GM21825 (cell line): ENCODE measurements at regions not wholly inside any gene's neighbourhood (a gene's known extent, or its start where the extent isn't known, plus 50 kb on each side); places are given as distances from the start of the nearest gene placed in this dataset.

Source experiments
- ATAC-seq: cut with Tn5 transposase; IDR thresholded peaks from one replicate; pipeline ENCODE4 v1.9.1; 2021; ENCODE audit warnings: mild to moderate bottlenecking, moderate library complexity; ENCODE audit not compliant: unreplicated experiment

DNA sequence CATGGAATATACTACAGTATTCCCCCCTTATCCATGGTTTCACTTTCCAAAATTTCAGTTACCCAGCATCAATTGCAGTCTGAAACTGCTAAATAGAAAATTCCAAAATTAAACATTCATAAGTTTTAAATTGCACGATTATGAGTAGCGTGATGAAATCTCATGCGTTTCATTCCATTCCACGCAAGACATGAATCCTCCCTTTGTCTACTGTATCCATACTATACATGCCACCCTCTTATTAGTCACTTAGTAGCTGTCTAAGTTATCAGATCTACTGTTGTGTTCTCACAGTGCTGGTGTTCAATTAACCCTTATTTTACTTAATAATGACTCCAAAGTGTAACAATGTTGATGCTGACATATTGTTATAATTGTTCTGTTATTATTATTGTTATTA lies 261.2 kb upstream of the NDST4 start:
- no peak for ATAC-seq

- no peak for ATAC-seq
Measured at GRCh38 chr4:115370490-115370889, 257.1 kb upstream of the NDST4 start.

DNA sequence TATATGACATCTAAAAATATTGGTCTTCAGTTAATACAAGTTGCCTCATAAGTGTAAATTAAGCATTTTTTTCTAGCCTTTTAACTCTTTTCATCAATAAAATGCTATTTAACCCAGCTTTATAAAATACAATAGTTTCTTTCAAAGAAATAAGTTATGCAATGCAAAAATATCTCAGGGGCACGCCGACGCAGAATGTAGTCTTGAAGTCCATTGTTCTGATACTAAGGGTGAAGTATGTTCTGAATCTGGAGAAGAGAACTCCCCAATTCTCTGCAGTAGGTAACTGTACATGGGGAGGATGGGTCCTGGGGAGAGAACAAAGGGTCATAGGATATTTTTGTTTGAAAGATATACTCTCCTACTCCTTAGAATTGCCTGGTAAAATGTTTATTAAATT lies 256.6 kb upstream of the NDST4 start:
- no peak for ATAC-seq

DNA sequence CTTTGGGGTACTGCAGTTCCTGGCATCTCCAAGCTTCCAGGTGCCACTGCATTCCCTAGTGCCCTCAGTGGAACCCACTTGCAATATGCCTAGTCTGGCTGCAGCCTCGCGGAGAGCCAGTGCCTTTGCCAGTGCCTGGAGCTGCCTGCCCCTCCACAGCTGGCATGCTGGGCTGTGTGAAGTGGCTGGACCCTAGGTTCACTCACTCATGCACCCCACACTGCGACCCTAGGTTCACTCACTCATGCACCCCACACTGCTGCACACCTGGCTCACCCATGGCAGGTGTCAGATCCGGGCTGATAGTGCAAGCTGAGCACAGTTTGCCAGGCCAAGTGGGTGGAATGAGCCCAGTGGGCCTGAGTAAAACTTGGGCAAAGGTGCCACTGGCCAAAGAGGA lies 253.0 kb upstream of the NDST4 start:
- ATAC-seq = no peak

GRCh38 chr4:115365185-115365584 lies 251.8 kb upstream of the NDST4 start:
- ATAC-seq = no peak

DNA sequence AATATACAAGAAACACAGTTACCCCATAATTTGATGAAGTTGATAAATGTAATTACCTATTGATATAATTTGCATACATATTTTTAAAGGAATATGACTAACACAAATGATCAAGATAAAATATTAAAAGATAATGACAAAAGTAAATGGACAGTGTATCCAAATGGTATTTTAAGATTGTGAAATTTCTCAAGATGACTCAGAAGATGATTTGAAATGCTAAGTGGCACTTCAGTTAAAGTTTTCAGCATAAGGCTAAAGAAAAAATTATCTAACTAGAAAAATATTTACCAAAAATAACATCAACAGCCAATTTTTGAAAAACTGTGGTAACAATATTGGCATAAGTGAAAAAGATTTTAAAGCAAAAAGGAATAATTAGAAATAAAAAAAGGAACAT lies 248.4 kb upstream of the NDST4 start:
- no peak for ATAC-seq

DNA sequence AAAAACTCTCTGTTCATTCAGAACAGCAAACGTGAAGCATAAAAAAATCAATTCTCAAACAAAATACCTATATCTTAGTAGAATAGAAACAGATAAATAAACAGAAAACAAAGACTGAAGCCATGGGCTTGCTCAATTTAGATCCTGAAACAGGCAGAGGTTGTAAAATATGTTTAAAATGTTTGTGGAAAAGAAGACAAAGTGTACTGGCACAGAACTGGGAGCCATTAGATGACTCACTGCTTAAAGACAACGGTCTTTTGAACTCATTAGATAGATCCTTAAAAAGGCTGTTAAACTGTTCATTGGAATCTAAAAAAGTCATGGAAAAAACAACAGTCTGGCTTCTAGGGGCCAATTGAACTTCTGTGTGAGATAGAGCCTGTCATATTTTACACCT lies 247.0 kb upstream of the NDST4 start:
- ATAC-seq = no peak

GRCh38 chr4:115357776-115358175 lies 244.4 kb upstream of the NDST4 start:
- no peak for ATAC-seq

DNA sequence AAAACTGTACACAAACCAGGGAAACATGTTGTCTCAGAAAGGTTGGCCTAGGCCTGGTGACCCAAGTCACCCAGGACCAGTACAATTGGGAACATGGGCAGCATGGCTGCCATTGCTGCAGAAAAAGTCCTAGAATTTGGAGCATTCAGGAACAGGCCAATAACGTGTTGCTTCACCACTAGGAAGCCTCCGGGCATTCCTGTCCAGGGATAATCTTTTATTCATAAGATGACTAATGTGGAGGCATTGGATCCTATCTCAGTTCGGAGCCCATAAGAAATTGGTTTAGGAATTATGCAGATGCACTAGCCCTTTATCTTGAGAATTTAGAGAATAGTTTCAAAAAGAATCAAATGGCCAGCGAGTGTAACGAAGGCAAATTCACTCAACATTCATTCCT lies 242.8 kb upstream of the NDST4 start:
- no peak for ATAC-seq

DNA sequence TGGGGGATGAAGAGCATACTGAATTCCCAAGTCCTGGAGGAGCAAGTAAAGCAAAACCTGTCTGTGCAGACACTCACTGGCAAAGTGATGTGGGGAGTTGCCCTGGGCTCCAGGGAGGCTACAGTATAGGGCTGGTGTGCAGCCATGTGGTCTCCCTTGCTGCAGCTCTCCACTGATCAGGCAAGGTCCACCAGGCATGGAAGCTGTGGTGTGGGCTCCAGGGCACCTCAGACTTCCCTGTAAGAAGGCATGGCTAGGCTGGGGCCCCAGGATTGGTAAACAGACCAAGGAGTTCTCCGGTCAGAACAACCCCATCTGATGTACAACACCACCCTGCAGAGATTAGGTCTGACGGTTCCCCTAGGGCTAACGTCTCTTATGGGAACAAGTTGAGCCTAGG lies 241.9 kb upstream of the NDST4 start:
- no peak for ATAC-seq

DNA sequence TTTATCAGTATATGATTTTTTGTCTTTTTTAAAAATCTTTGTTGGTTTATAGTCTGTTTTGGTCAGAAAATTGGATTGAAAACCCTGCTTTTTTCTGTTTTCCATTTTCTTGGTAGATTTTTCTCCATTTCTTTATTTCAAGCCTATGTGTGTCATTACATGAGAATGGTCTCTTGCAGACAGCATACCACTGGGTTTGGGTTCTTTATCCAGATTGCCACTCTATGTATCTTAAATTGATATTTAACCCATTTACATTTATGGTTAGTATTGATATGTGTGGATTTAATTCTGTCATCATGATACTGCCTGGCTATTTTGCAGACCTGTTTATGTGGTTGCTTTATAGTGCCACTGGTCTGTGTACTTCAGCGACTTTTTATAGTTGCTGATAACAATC lies 239.9 kb upstream of the NDST4 start:
- no peak for ATAC-seq

- no peak for ATAC-seq
Measured at GRCh38 chr4:115343171-115343570, 229.8 kb upstream of the NDST4 start.

DNA sequence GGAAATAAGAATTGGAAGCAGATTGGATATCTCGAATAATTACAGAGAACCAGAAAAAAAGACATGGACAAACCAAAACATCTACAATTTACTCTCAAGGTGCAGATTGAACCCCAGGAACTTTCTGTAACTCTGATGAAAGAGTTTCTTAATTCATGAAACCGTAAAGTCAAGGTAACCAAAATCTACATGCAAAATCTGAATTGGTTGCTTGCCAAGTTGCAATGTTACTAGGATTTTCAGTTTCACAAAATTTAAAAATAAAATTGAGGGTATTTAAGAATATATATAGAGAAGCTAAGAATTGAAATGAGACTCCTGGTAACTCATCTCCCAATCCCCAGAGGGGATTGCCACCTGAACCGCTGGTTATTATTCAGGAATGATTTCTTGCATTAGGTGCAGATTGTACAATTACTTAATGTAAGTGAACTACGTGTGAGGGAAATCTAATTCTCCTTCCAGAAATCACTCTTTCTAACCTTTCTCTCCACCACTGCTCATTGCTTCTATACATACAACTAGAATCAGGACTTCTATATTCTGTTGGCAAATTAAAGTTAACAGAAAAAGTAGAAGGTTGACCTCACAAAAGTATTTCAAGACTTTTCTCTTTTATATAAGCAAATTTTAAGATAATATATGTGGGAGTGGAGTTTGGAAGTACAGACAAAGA lies 221.5 kb upstream of the NDST4 start:
- ATAC-seq = no peak

DNA sequence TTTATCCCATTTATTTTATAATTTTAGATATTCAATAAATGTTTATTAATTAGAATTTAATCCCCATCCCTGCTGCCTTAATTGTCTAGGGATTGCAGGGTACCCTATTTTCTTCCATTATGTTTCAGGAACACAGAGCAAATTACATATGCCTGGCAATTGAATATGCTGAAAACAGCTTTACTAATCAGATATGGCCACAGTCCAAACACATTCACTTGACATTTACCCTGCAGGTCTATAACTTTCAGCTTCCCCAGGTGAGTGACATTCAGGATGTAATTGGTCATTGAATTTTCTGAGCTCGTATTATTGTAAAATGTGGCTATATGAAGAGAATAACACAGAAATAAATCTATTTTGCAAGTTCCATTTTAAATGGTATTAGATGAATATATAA lies 218.7 kb upstream of the NDST4 start:
- no peak for ATAC-seq

- ATAC-seq = no peak
Measured at GRCh38 chr4:115331241-115331640, 217.8 kb upstream of the NDST4 start.

GRCh38 chr4:115325836-115326235 lies 212.4 kb upstream of the NDST4 start:
- no peak for ATAC-seq

- no peak for ATAC-seq
Measured at GRCh38 chr4:115323106-115323707, 209.8 kb upstream of the NDST4 start.

DNA sequence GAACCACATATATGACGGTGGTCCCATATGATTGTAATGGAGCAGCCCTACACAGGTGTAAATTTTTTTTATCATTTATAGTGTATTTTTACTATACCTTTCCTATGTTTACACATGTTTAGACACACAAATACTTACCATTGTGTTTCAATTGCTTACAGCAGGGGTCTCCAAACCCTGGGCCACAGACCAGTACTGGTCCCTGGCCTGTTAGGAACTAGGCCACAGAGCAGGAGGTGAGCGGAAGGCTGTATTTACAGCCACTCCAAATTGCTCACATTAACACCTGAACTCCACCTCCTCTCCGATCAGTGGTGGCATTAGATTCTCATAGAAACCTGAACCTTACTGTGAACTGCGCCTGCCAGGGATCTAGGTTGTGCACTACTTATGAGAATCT lies 201.8 kb upstream of the NDST4 start:
- no peak for ATAC-seq

DNA sequence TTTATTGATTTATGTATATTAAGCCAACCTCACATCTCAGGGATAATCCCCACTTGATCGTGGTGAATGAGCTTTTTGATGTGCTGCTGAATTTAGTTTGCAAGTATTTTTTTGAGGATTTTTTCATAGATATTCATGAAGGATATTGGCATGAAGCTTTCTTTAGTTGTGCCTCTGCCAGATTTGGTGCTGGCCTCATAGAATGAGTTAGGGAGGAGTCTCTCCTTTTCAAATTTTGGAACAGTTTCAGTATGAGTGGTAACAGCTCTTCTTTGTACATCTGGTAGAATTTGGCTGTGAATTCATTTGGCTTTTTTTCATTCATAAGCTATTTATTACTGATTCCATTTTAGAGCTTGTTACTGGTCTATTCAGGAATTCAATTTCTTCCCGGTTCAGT lies 197.2 kb upstream of the NDST4 start:
- ATAC-seq = no peak

DNA sequence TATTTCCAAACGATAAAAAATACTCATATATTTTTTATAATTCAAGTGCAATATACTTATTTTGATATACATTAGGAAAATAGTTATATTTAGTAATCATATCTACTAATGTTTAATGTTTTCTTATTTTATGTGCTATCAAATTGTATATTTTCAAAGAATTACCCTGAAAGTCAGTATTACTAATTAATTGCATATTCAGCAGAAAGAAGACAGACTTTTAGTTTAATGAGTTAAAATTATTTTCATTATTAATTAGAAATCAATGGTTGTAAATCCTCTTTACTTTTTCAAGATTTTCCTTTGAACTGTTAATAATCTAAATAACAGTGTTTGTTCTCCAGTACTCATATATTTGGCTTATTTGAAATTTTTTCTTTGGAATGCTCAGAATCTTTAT lies 181.3 kb upstream of the NDST4 start:
- no peak for ATAC-seq

GRCh38 chr4:115293093-115293462 lies 179.7 kb upstream of the NDST4 start:
- ATAC-seq = peak; percentile 20

DNA sequence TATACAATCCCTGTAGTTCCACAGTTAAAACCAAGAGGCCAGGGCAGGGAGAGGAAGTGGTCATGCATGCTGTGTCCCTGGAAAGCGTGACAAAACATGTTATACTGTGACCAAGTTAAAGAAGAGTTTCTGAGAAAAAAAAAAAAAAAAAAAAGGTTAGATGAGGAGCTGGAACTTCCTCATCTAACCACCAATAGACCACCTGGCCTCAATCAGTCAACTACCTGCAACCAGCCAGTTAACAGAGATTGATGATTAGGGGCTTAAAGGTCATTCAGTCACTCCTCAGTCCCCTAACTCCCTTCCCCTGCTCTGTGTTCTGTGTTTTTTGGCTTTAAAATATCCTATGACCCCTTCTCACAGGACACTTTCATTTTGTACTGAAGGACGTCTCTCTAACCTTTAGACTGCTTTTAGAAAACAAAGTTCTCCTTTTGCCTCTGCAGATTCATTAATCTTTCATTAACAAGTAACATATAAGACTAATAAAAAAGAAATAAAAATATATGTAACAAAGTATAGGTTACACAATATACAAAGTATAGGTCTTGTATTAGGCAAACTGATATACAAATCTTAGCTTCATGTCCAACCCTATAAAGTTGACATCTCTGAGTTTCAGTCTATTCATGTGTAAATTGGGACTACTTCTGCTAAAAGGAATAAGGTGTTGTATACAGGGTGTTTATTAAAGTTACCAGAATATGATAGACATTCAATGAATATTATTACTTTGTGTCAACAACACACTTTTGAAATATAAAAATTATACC lies 179.1 kb upstream of the NDST4 start:
- peak; percentile 66 for ATAC-seq
